Upper lobe of right lung (tissue), 1 donor: ENCODE measurements at regions not wholly inside any gene's neighbourhood (a gene's known extent, or its start where the extent isn't known, plus 50 kb on each side); places are given as distances from the start of the nearest gene placed in this dataset.

Experiments
- ATAC-seq: fragments of 200-7000 bp; cut with Tn5 transposase; one replicate; pipeline ENCODE4 v1.9.1; 2020; ENCODE audit warnings: mild to moderate bottlenecking, moderate library complexity
- DNase-seq: peaks from one replicate; pipeline ENCODE4 v3.0.0-alpha.2; 2020
- H3K27ac ChIP-seq: fragments of 200-600 bp; one replicate; pipeline ENCODE4 v1.8.0; 2022
- H3K27me3 ChIP-seq: fragments of 200-600 bp; one replicate; pipeline ENCODE4 v1.8.0; 2022; ENCODE audit warnings: mild to moderate bottlenecking
- H3K36me3 ChIP-seq: fragments of 200-600 bp; one replicate; pipeline ENCODE4 v1.8.0; 2022
- H3K4me1 ChIP-seq: fragments of 200-600 bp; one replicate; pipeline ENCODE4 v1.8.0; 2022
- H3K4me3 ChIP-seq: fragments of 200-600 bp; one replicate; pipeline ENCODE4 v1.8.0; 2022; ENCODE audit warnings: mild to moderate bottlenecking
- H3K9me3 ChIP-seq: fragments of 200-600 bp; one replicate; pipeline ENCODE4 v1.8.0; 2022
- intact Hi-C: fragments of 100-400 bp; cut with DNase I; formaldehyde crosslinking; loops from one replicate; pipeline ENCODE4 v1.11.0; 2022
- TF ChIP-seq, protein P1 (sequence below): fragments of 200-600 bp; IDR thresholded peaks from one replicate; pipeline ENCODE4 v1.8.0; 2022; ENCODE audit warnings: antibody characterized with exemption
- donor health status: DM: no; HTN: yes; CAD: no; lungs with severe emphysema.

DNA sequence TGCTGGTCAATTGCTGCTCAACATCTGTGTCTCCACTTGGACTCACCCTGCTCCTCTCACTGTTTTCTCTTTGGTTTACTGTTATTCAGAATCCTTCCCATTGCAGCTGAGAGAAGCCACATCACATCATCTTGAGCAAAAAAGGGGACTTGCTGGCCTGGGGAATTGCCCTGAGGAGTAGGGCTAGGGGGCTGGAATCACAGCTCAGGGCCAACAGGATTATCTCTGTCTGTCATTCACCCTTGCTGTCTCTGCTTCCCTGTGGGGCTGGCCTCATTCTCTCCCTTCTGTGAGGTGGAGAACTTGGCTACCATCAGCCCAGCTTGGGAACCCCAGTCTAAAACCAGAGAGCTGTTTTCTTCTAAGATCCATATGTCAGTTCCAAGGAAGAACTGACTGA, 140.7 kb upstream of the WNT4 start:
- Histone ChIP-seq H3K27me3 (no peaks in the 10 kb centered on the region), H3K9me3 (no peaks in the 10 kb centered on the region), H3K27ac (no peak overlapping the region), H3K4me3 (no peak overlapping the region), H3K4me1 (no peaks in the 10 kb centered on the region), H3K36me3 (no peaks in the 10 kb centered on the region)
- DNase-seq (no peak), ATAC-seq (no peak)
- TF ChIP-seq, protein P1, sequence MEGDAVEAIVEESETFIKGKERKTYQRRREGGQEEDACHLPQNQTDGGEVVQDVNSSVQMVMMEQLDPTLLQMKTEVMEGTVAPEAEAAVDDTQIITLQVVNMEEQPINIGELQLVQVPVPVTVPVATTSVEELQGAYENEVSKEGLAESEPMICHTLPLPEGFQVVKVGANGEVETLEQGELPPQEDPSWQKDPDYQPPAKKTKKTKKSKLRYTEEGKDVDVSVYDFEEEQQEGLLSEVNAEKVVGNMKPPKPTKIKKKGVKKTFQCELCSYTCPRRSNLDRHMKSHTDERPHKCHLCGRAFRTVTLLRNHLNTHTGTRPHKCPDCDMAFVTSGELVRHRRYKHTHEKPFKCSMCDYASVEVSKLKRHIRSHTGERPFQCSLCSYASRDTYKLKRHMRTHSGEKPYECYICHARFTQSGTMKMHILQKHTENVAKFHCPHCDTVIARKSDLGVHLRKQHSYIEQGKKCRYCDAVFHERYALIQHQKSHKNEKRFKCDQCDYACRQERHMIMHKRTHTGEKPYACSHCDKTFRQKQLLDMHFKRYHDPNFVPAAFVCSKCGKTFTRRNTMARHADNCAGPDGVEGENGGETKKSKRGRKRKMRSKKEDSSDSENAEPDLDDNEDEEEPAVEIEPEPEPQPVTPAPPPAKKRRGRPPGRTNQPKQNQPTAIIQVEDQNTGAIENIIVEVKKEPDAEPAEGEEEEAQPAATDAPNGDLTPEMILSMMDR = no peak
- intact Hi-C loops = no loop called here

DNA sequence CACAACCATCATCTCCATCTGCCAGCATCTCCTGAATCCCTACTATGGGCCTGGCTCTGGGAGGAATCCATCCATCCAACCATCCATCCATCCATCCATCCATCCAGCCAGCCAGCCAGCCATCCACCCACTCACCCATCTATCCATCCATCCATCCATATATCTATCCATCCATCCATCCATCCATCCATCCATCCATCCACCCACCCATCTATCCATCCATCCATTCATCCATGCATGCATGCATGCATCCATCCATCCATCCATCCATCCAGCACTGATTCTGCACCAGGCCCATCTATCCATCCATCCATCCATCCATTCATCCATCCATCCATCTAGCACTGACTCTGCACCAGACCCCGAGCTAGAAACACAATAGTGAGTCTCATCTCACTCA, 141.3 kb upstream of the WNT4 start:
- Histone ChIP-seq H3K9me3 (no peaks in the 10 kb centered on the region), H3K27ac (no peak overlapping the region), H3K4me1 (no peaks in the 10 kb centered on the region), H3K36me3 (no peaks in the 10 kb centered on the region), H3K4me3 (no peak overlapping the region), H3K27me3 (no peaks in the 10 kb centered on the region)
- DNase-seq (no peak), ATAC-seq (no peak)
- intact Hi-C loops = no loop called here
- TF ChIP-seq, protein P1 = no peak

DNA sequence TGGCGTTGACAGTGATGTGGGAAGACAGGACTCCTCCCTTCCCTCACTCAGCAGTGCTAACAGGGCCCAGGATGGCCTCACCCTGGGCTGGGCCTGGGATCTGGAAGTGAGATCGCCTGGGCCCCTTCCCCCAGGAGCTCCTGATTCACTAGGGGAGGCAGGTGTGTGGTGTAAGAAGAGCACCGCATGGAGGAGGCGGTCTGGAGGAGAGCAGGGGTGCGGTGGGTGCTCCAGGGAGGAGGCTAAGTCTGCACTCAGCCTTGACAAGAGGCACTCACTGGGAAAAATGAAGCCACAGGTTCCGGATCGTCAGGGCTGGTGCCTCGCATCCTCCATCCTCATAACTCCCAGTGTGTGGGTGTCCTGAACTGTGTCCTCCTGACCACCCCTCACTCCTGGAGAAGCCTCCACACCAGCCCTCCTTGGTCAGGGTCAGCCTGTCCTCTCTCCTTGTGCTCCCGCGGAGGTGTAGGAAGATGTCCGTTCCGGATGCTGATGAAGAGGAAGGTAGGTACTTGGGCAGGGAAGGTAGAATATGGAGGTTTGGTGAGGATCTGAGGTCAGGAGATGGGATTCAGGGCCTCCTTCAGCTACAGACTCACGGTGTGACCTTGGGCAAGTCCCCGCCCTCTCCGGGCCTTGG, 142.1 kb upstream of the WNT4 start:
- H3K36me3 ChIP-seq = no peaks in the 10 kb centered on the region
- H3K4me1 ChIP-seq = no peaks in the 10 kb centered on the region
- ATAC-seq = no peak
- no peaks in the 10 kb centered on the region for H3K9me3 ChIP-seq
- H3K27me3 ChIP-seq = peaks cover 3% of the 10 kb centered on the region
- intact Hi-C loops = no loop called here
- TF ChIP-seq, protein P1 = no peak
- H3K27ac ChIP-seq = no peak overlapping the region
- DNase-seq = no peak
- H3K4me3 ChIP-seq = no peak overlapping the region

DNA sequence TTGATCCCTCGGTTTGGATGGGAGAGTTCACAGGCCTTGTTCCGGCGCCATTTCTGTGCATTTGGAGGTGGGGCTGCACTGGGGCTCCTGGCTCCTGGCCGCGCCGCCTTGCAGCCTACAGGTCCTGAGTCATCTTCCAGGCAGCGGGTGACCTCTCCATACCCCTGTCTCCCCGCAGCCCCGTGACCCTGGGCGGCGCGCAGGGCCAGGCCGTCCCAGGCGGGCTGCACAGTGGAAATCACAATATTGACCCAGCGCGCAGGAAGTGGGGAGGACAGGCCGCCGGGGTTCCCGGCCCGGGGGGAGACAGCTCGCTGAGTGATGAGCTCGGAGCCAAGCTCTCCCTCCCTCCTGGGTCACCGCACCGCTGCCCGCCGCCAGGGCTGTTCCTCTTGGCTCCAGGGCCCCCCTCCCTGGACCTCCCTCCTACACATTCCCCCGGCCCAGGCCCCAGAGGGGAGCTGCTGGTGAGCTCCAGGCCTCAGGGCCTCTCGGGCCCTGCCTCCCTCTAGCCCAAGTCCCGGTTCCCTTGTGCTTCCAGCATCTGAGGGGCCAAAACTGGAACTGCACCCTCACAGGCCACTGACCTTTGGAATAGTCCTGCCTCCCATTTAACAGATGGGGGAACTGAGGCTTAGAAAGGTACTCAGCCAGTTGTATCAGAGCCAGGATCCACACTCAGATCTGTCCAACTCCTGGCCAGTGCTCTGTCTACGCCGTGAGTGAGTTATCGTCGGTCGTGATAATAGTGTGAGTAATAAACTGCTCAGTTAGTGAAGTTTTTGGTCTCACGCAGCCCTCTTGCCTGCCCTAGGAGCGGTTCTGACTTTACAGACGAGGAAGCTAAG, 142.9 kb upstream of the WNT4 start:
- DNase-seq (no peak), ATAC-seq (no peak)
- Histone ChIP-seq H3K36me3 (no peaks in the 10 kb centered on the region), H3K27ac (no peak overlapping the region), H3K4me3 (no peak overlapping the region), H3K4me1 (no peaks in the 10 kb centered on the region), H3K9me3 (no peaks in the 10 kb centered on the region), H3K27me3 (peaks cover 3% of the 10 kb centered on the region)
- intact Hi-C loops = no loop called here
- TF ChIP-seq, protein P1 = no peak

- intact Hi-C loops = no loop called here
- Histone ChIP-seq H3K27ac (no peak overlapping the region), H3K27me3 (peaks cover 3% of the 10 kb centered on the region), H3K36me3 (no peaks in the 10 kb centered on the region), H3K4me1 (no peaks in the 10 kb centered on the region), H3K4me3 (no peak overlapping the region), H3K9me3 (no peaks in the 10 kb centered on the region)
- no peak for DNase-seq
- ATAC-seq = no peak
- TF ChIP-seq, protein P1 = no peak
Observed at GRCh38 chr1:22286491-22286890, 143.6 kb upstream of the WNT4 start.
